Endodermal cell (in vitro differentiated cells): ENCODE measurements at regions not wholly inside any gene's neighbourhood (a gene's known extent, or its start where the extent isn't known, plus 50 kb on each side); places are given as distances from the start of the nearest gene placed in this dataset.

Experiments
- DNase-seq: peaks from one replicate; pipeline ENCODE4 v3.0.0-alpha.2; 2017
- H3K27ac ChIP-seq: 2 replicates; pipeline ENCODE4 v1.5.1; 2013; ENCODE audit warnings: mild to moderate bottlenecking, low read depth, low read length, moderate library complexity
- H3K27me3 ChIP-seq: 2 replicates; pipeline ENCODE4 v1.6.1; 2013; ENCODE audit warnings: mild to moderate bottlenecking, low read length, moderate library complexity; ENCODE audit not compliant: insufficient read depth, control insufficient read depth, poor library complexity, severe bottlenecking
- H3K36me3 ChIP-seq: 2 replicates; pipeline ENCODE4 v1.7.0; 2013; ENCODE audit warnings: mild to moderate bottlenecking, low read length, moderate library complexity; ENCODE audit not compliant: control insufficient read depth, insufficient read depth
- H3K4me1 ChIP-seq: one replicate; pipeline ENCODE4 v1.7.0; 2013; ENCODE audit warnings: low read length; ENCODE audit not compliant: control insufficient read depth, insufficient read depth
- H3K4me3 ChIP-seq: 2 replicates; pipeline ENCODE4 v1.5.1; 2013; ENCODE audit warnings: mild to moderate bottlenecking, low read length, moderate library complexity
- H3K9ac ChIP-seq: 2 replicates; pipeline ENCODE4 v1.6.1; 2013; ENCODE audit warnings: mild to moderate bottlenecking, low read length, moderate library complexity; ENCODE audit not compliant: poor library complexity, severe bottlenecking; ENCODE audit errors: extremely low read depth
- H3K9me3 ChIP-seq: 2 replicates; pipeline ENCODE4 v1.6.1; 2013; ENCODE audit warnings: mild to moderate bottlenecking, low read length, moderate library complexity; ENCODE audit not compliant: control insufficient read depth
- H3K27ac Mint-ChIP-seq: 2 replicates; pipeline ENCODE4 v1.8.0; 2020; ENCODE audit warnings: mixed read lengths
- H3K27me3 Mint-ChIP-seq: 2 replicates; pipeline ENCODE4 v1.8.0; 2021; ENCODE audit warnings: mild to moderate bottlenecking, mixed read lengths; ENCODE audit not compliant: insufficient read depth
- H3K36me3 Mint-ChIP-seq: 2 replicates; pipeline ENCODE4 v1.8.0; 2020; ENCODE audit warnings: low read depth, mixed read lengths
- H3K4me1 Mint-ChIP-seq: 2 replicates; pipeline ENCODE4 v1.8.0; 2020; ENCODE audit warnings: mixed read lengths
- H3K4me3 Mint-ChIP-seq: 2 replicates; pipeline ENCODE4 v1.8.0; 2020; ENCODE audit warnings: mild to moderate bottlenecking, moderate library complexity, mixed read lengths
- H3K9me3 Mint-ChIP-seq: 2 replicates; pipeline ENCODE4 v1.8.0; 2020; ENCODE audit warnings: mild to moderate bottlenecking, mixed read lengths
- WGBS, 2 experiments: methylation state at CpG; one replicate each; pipeline versions ENCODE4 v1.1.5 to v1.1.7; 2013; ENCODE audit warnings: missing lambda C conversion rate in 2 of 2, mixed read lengths in 1 of 2; ENCODE audit not compliant: insufficient coverage in 1 of 2, insufficient read length in 1 of 2; 5-methylcytosine and 5-hydroxymethylcytosine counted together
- TF ChIP-seq, protein P1 (sequence below): fragments of 200-600 bp; sonication (generic); conservative IDR thresholded peaks from 2 replicates; pipeline ENCODE4 v1.5.0; 2021; ENCODE audit warnings: antibody characterized with exemption, mild to moderate bottlenecking

DNA sequence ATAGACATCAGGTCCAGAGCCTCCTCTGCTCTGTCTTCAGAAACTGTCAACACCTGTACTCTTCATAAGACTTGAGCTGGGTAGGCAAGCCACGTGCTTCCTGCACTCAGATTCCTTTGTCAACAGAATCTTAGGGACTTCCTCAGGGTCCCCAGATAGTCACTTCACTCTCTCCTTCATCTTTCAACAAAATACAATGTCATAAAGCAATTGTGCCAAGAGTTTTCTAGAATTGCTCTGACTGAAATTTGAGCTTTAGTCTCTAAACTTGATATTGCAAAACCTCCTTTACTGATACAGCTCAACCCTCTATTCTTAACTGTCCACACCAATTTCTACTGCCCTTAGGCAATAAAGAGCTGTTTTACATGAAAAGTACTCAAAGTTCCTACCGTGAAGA, 179.9 kb downstream of the IRS2 start:
- H3K36me3 ChIP-seq: no peaks in the 10 kb centered on the region
- H3K27me3 Mint-ChIP-seq: no peaks in the 10 kb centered on the region
- H3K4me1 ChIP-seq: no peaks in the 10 kb centered on the region
- H3K9me3 Mint-ChIP-seq: peaks cover 5% of the 10 kb centered on the region
- DNase-seq: no peak
- no peak overlapping the region for H3K27ac Mint-ChIP-seq
- H3K9me3 ChIP-seq: no peaks in the 10 kb centered on the region
- no peak overlapping the region for H3K27ac ChIP-seq
- no peak overlapping the region for H3K4me3 Mint-ChIP-seq
- H3K36me3 Mint-ChIP-seq: no peaks in the 10 kb centered on the region
- no peaks in the 10 kb centered on the region for H3K4me1 Mint-ChIP-seq
- no peaks in the 10 kb centered on the region for H3K27me3 ChIP-seq
- no peak overlapping the region for H3K4me3 ChIP-seq
- no peak overlapping the region for H3K9ac ChIP-seq
- WGBS, 2 experiments: 64 to 100% methylated on average over 1 of the region's 2 CpGs
- TF ChIP-seq, protein P1, sequence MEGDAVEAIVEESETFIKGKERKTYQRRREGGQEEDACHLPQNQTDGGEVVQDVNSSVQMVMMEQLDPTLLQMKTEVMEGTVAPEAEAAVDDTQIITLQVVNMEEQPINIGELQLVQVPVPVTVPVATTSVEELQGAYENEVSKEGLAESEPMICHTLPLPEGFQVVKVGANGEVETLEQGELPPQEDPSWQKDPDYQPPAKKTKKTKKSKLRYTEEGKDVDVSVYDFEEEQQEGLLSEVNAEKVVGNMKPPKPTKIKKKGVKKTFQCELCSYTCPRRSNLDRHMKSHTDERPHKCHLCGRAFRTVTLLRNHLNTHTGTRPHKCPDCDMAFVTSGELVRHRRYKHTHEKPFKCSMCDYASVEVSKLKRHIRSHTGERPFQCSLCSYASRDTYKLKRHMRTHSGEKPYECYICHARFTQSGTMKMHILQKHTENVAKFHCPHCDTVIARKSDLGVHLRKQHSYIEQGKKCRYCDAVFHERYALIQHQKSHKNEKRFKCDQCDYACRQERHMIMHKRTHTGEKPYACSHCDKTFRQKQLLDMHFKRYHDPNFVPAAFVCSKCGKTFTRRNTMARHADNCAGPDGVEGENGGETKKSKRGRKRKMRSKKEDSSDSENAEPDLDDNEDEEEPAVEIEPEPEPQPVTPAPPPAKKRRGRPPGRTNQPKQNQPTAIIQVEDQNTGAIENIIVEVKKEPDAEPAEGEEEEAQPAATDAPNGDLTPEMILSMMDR: no peak

DNA sequence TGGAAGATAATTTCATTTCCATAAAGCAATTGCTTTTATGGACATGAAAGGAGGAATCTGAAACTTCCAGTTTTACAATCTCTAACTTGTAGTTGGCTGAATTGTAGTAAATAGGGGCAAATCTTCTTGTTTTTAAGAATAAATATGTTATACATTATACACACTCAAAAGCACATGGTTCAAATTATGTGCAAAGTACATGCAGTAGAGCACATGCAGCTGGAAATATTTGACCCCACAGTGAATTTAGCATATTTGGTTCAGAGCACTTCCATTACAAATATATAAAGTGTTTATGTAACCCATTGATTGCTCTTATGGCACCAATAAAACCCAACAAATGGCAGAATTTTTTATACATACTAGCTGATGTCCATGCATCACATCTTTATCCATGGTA, 180.5 kb downstream of the IRS2 start:
- Histone ChIP-seq H3K36me3 (no peaks in the 10 kb centered on the region), H3K4me1 (no peaks in the 10 kb centered on the region), H3K9me3 (no peaks in the 10 kb centered on the region), H3K9ac (no peak overlapping the region), H3K27me3 (no peaks in the 10 kb centered on the region), H3K27ac (no peak overlapping the region), H3K4me3 (no peak overlapping the region)
- H3K4me3 Mint-ChIP-seq: no peak overlapping the region
- no peaks in the 10 kb centered on the region for H3K27me3 Mint-ChIP-seq
- H3K36me3 Mint-ChIP-seq: no peaks in the 10 kb centered on the region
- H3K27ac Mint-ChIP-seq: no peak overlapping the region
- H3K9me3 Mint-ChIP-seq: peaks cover 5% of the 10 kb centered on the region
- TF ChIP-seq, protein P1: no peak
- DNase-seq: no peak
- no peaks in the 10 kb centered on the region for H3K4me1 Mint-ChIP-seq

DNA sequence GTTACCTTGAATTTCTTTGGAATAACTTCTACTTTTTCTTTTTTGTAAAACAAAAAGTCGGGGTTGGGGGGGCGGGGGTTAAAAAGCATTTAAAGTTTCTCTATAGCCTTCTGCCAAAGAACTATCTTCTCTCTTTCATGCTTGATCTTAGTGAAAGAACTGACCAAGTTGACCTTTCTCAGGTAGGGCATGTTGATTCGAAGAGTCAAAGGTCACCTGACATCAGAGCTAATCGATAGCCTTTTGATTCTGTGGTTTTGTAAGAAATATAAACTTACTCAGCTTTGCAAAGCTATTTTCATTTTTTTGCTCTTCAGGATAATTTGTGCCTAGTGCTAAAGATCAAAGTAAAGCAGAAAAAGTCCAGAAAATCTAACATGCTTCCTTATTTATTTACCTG, 181.5 kb downstream of the IRS2 start:
- Mint-ChIP-seq H3K4me3 (no peak overlapping the region), H3K27me3 (no peaks in the 10 kb centered on the region), H3K4me1 (no peaks in the 10 kb centered on the region), H3K9me3 (peaks cover 5% of the 10 kb centered on the region), H3K27ac (no peak overlapping the region), H3K36me3 (no peaks in the 10 kb centered on the region)
- H3K4me1 ChIP-seq: no peaks in the 10 kb centered on the region
- WGBS, 2 experiments: 89% methylated on average over 2 of the region's 4 CpGs; no CpG with 5 or more reads in 1 of the 2 experiments
- H3K27ac ChIP-seq: no peak overlapping the region
- H3K9ac ChIP-seq: no peak overlapping the region
- DNase-seq: no peak
- no peaks in the 10 kb centered on the region for H3K9me3 ChIP-seq
- no peaks in the 10 kb centered on the region for H3K36me3 ChIP-seq
- TF ChIP-seq, protein P1: no peak
- H3K4me3 ChIP-seq: no peak overlapping the region
- H3K27me3 ChIP-seq: no peaks in the 10 kb centered on the region
